ENCODE measurements at regions not wholly inside any gene's neighbourhood (a gene's known extent, or its start where the extent isn't known, plus 50 kb on each side); places are given as distances from the start of the nearest gene placed in this dataset.
"Not testable (repeated sequence)": the region's sequence is repeated elsewhere in the genome, so short reads cannot be mapped to it uniquely, and the experiment has no call there.

GRCh38 chr16:8452941-8453340 is 137.4 kb downstream of the TMEM114 start:
- no peak for DNase-seq

- DNase-seq = no peak
Measured at GRCh38 chr16:8436931-8437330, 153.4 kb downstream of the TMEM114 start.

- DNase-seq = no peak
Measured at GRCh38 chr16:8431783-8432182, 158.5 kb downstream of the TMEM114 start.

GRCh38 chr16:8430401-8430800 is 159.9 kb downstream of the TMEM114 start:
- DNase-seq = no peak

GRCh38 chr16:8426569-8426968 is 163.7 kb downstream of the TMEM114 start:
- DNase-seq = no peak

- DNase-seq = no peak
Measured at GRCh38 chr16:8417145-8417544, 173.2 kb downstream of the TMEM114 start.

GRCh38 chr16:8408855-8409567 is 181.3 kb downstream of the TMEM114 start:
- no peak for DNase-seq

GRCh38 chr16:8407351-8407750 is 183.0 kb downstream of the TMEM114 start:
- DNase-seq = no peak

GRCh38 chr16:8403978-8404749 is 186.1 kb downstream of the TMEM114 start:
- no peak for DNase-seq

- no peak for DNase-seq
Measured at GRCh38 chr16:8402981-8403843, 187.1 kb downstream of the TMEM114 start.

- DNase-seq = not testable (repeated sequence)
Measured at GRCh38 chr16:8400683-8401082, 189.6 kb downstream of the TMEM114 start.

- no peak for DNase-seq
Measured at GRCh38 chr16:8398548-8398947, 191.8 kb downstream of the TMEM114 start.

GRCh38 chr16:8397223-8397622 is 193.1 kb downstream of the TMEM114 start:
- no peak for DNase-seq

- no peak for DNase-seq
Measured at GRCh38 chr16:8396463-8396862, 193.8 kb downstream of the TMEM114 start.

- DNase-seq = no peak
Measured at GRCh38 chr16:8391257-8391656, 199.1 kb downstream of the TMEM114 start.

- DNase-seq = no peak
Measured at GRCh38 chr16:8388684-8389083, 201.6 kb downstream of the TMEM114 start.

GRCh38 chr16:8381814-8382213 is 208.5 kb downstream of the TMEM114 start:
- no peak for DNase-seq

GRCh38 chr16:8380311-8380710 is 210.0 kb downstream of the TMEM114 start:
- no peak for DNase-seq

- no peak for DNase-seq
Measured at GRCh38 chr16:8377864-8378263, 212.4 kb downstream of the TMEM114 start.

GRCh38 chr16:8376858-8377257 is 213.5 kb downstream of the TMEM114 start:
- no peak for DNase-seq

- DNase-seq = no peak
Measured at GRCh38 chr16:8376430-8376829, 213.9 kb downstream of the TMEM114 start.

GRCh38 chr16:8375232-8375587 is 215.1 kb downstream of the TMEM114 start:
- DNase-seq = no peak

All from skin of body (tissue), 1 donor.